NCI-H69 (cell line): ENCODE measurements at regions not wholly inside any gene's neighbourhood (a gene's known extent, or its start where the extent isn't known, plus 50 kb on each side); places are given as distances from the start of the nearest gene placed in this dataset.

ENCODE experiments used
- DNase-seq: peaks from one replicate; lab custom pipeline; 2025; lab: John Stamatoyannopoulos, UW

DNA sequence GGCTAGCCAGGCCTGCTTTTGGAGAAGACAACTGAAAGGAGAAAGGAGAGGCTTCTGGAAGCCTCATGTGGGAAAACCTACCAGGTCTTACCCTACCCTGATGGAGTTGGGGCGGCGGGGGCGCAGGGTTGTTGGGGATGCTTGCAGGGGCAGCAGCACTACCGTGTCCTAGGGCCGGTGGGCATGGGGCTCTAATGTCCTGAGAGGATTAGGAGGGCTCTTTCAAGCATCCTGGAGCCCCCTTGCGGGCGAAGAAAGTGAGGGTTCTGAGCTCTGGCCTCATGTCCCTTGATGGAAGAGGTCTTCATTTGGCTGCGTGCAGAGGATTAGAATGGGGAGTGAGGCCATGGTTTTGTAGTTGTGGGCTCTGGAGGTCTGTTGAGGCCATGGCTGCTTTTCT lies 86.9 kb upstream of the PITX1 start:
- DNase-seq, result no peak

DNA sequence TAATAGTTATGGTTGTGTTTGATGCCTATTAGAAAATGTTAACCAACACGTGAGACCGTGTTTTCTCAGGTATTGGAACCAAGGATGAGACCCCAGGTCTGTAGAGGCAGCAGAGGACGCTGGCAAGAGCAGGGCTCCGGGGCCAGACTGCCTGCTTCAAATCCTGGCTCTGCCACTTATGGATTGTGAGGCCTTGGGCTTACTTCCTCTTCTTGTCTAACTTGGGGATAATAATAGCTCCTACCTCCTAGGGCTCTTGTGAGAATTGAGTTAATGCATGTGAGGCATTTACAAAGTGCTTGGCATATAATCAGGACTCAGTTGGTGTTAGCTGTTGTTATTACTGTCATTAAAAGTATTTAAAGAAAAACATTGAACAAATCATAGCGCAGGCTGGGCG lies 85.5 kb upstream of the PITX1 start:
- DNase-seq, result no peak

DNA sequence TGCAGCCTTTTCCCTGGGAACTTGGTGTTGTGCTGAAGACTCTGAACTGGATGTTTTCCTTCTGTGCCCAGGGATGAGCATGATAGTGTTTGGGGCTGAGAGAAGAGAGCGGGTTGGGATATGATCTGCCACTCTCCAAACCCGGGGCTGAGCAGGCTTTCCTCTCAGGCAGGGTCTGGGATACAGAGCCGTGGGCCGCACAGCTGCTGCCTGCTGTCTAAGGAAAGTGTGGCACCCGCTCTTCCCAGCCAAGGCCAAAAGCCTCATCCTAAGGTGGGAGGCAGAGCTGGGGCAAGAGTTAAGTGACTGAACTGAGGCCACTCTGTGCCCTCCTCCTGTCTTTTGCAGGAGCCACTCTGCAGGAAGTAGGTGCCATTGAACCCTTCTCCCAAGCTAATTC lies 83.6 kb upstream of the PITX1 start:
- no peak for DNase-seq

DNA sequence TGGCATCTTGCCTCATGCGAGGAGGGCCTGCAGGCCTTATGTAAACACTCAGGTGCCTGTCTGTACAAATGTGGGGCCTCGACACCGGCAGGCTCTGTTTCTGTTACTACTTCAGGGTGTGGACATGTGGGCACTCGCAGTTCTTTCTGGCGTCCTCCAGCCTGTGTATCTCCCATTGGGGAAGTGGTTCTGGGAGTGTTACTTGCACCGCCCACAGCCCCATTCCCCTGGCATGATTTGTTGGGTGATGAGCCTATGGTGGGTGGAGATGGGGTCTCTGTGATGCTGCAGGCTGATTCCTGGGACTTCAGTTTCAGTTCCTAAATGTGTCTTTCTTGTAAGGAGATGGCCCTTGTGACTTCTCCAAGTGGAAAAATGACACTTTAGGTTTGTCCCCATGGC lies 82.1 kb upstream of the PITX1 start:
- no peak for DNase-seq

DNA sequence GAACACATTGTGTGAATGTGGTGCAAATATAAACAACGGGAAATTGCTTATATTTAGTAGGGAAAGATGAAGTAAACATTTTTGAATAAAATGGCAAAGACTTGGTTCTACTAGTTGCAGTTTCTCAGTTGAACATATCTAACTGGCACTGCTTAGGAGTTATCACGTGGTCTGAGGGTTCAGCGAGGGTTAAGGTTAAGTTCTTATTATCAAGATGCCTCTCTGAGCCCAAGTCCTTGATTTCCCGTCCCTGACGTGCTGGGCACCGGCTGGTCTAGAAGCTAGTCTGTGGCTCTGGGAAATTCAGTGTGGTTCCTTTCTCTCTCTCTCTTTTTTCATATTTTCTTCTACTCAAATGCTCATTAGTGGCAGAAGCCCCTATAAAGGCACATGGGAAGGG lies 81.6 kb upstream of the PITX1 start:
- DNase-seq, result no peak

DNA sequence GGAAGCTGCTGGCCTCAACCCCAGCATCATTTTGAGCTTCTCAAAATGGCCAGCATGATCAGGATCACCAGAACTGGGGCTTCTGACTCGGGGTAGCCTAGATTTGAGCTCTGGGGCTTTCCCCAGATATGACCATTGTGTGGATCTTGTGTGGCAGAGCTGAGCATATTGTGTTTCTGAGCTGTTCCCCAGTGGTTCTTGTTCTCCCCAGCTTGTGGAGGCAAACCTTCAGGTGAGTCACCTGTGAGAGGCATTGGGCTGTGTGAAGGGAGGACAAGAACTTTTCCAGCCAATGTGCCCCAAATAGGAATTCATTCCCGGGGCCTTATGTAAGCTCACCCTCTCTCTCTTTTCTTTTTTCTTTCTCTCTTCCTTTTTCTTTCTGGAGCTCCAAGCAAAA lies 80.7 kb upstream of the PITX1 start:
- DNase-seq, result no peak

DNA sequence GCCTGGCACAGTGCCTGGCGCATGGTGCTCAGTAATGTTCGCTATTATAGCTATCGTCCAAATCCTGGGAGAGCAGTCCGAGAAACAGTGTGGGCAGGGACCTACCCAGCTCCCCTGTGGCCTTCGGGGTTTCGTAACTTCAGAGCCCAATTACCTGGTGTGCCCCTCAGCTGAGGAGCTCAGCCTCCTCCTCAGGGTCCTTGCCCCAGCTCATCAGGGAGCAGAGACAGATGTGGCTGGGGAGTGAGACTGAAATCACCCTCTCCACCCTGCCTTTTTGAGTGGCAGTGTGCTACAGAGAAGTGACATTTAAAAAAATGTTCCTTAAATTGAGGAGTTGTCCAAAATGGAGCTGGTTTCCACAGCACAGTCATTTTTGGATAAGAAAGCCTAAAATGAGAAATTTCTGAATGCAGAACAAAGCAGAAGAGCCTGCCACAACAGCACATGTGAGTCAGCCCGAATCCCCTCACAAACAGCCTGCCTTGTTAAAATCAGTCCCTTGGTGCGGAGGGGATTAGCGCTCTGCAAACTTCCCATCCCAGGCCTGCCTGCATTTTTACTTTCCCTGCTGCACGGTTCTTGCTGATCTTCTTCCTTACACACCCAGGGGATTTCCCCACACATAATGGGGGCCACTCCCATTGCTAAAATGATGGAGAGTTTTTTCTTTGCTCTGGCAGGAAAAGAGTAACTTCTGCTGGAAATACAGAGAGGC lies 78.1 kb upstream of the PITX1 start:
- no peak for DNase-seq

DNA sequence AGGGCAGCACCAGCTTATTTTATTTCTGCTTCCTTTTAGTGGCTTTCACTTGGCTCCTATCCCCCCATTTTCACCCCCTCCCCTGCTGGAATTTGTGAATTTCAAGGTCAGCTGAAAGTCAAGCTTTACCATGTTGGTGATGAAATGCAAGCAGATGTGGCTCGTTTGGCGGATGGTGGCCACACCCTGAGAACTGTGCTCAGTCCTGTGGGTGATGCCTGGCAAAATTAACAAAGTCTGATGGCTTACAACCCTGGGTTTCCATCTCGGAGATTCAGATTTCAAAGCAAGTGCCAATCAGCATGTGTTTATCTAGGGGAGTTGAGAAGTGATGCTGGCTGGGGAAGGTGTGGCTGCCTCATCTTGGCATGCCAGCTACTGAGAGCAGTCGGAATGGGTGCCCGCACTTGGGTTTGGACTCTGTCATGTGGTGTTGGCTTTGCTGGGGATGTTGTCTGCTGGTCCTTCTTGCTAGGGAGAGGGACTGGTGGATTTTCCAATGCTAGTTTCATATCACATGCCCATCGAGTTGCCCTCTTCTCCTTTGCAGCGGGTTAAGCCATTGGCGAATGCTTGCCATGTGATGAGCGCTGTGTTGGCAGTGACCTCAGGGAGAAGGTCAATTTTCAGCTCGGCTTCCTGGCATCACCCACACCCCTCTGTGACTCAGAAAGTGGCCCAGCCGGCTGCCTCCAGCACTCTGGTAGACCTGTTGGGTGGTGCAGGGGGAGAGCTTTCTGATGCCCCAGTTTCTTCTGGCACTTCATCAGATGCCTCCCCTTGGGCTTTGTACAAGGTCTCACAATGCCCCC lies 77.0 kb upstream of the PITX1 start:
- no peak for DNase-seq

DNA sequence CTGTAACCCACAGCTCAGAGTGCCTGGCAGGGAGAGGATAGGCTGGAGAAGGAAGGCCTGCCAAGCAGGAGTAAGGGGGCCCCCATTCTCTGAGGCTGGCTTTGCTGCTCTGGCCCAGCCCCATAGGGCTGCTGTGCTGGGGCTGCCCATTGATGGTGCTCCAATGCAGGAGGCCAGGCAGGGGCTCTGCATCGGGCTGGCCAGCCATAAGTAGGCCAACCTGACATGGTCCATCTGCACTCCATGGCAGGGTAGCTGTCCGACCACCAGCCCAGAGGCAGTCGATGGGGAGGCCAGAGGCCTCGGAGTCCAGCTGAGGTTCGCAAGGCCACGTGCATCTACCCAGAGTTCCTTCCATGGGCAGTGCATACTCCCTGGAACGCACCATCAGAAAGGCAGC lies 75.0 kb upstream of the PITX1 start:
- DNase-seq, result no peak

DNA sequence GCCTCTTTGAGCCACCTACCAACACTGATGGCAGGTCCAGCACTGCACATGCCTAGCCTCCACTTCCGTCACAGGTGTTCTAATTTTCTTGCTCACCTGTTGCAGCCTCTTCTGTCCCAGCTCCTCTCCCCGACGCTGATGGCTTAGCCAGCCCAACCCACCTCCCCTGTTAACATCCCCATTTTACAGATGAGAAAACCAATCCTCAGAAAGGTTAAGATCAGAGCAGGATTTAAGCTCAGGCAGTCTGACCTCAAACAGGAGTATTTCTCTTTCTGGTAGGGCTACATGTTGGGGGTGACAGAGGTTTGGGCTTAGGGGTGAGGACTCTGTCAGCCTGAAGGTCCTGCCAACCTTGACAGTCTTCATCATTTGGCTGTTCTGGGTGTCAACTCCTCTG lies 74.5 kb upstream of the PITX1 start:
- DNase-seq, result no peak

DNA sequence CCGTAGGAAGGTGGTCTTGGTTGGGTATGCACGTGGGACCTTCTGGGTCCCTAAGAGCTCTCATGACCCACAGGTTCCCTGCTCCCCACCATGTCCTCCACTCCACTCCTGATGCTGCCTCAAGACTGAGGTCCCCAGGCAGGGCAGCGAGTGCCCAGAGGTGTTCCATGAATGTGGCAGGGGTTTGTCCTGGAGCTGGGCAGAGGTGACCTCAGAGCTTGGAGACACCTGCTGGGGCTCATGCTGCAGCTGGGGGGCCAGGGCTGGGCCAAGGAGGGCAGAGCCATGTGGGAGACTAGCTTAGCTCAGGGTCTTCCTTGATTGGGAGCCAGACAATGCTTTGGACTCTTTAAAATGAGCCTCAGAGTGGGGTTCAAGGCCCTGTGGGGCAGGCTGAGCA lies 74.0 kb upstream of the PITX1 start:
- DNase-seq, result no peak

DNA sequence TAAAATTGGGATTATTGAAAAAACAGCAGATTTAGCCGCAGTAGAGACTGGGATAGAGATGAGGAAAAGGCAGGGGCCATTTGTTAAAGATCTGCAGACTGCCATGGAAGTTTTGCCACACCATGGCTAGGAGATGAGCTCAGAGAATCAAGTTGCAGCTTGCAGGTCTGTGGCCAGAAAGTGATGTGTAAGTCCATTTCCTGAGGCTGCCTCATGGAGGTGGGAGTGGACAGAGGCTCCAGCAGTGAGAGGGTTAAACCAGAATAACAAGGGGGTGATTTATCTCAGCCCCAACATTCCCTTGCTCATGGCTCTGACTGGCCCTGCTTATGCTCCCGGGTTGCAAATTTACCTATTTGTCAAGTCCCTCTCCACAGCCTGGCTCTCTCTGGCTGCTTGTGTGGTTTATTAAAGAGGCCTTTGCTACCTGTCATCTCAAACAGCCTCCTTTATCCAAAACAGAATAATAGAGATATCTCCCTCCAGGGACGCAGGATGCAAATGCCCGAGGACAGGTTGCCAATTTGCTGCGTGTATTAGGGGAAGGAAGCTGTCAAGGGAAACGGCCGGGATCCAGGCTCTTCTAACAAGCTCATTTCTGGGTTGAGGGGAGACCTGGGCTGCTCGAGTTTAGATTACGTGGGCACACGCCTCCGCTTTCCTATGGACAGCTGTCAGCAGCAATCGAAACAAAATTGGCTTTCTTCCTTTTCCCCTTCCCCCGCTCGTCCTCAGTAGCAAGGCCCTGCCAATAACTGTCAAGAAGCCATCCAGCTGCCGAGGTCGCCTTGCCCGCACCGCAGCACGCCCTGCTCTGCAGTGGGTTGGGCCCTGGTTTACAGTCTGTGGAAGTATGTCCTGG lies 72.8 kb upstream of the PITX1 start:
- no peak for DNase-seq

DNA sequence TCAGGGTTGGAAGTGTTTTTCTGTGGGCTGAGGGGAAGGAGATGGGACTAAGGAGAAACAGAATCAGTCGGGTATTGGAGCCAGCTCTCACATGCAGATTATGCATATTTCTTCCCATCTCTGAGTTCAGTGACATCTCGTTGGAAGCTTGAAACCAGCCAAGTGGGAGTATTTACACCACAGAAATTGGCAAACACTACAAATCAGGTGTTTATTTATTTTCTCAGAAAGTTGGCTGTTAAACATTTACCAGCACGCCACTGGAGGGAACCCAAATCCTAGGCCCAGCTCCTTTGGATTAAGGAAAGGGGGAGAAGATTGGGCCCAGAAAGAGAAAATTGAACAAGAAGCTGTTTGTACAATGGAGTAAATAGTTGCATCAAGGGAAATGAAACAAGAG lies 72.1 kb upstream of the PITX1 start:
- no peak for DNase-seq

DNA sequence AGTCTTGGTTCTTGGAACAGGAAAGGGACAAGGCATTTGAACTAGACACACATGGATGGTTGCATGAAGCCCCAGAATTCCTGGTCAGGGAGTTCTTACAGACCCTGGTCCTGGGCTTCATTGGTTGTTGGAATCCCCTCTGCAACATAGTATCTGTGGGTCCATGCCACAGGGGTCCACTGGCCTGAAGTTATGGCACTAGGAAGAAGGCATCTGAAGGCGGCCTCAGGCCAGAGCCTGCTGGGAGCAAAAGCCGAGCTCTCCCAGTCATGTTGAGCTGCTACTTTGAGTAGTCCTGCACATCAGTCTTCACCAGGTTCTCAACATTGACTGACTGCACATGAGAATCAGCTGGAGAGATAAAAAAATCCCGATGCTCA lies 71.1 kb upstream of the PITX1 start:
- no peak for DNase-seq

DNA sequence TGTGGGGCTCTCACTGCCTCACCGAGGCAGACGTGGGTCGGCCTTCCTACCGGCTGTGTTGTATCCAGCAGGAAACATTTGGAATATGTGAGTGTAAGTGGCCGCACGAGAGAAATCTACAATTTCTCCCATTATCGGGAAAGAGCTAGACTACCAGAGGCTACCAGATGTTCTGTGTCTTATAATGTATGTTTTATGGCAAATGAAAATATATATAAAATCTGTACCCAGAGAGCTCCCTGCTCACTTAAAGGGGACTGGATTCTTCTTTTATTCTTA lies 69.5 kb upstream of the PITX1 start:
- DNase-seq, result no peak

DNA sequence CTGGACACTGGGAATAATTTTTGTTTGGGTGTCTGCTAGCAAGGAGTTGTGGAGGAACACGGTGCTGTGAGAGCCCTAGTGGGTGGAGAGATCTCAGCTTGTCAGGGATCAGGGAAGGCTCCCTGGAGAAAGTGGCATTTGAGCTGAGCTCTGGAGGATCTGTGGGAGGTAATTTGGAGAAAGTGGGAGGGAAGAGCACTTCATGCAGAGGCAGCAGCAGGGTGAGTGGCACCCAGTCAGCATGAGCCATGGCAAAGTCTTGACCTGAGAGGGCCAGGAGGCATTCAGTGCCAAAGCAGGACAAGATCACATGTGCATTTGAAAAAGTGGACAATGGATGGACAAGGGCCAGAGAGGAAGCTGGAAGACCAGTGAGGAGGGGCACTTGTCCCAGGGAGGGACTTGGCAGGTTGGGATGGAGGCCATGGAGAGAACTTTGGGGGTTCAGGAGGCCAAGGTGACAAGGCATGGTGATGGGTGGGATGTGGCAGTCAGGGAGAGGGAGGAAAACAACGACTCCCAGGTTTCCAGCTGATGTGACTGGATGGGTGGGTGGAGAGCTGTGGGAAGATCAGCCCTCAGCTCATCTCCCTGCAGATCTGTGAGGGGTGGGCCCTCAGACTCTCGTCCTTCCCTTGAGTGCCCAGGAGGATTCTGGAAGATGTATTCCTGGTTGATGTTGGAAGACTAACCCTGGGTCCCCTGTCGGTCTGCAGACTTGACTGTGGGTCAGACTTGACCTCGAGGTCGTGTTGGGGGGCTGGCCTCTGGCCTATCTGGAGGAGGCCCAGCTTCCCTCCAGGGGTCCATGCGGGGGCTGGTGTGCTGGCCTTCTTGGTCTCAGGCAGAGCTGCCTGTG lies 68.9 kb upstream of the PITX1 start:
- DNase-seq, result no peak

DNA sequence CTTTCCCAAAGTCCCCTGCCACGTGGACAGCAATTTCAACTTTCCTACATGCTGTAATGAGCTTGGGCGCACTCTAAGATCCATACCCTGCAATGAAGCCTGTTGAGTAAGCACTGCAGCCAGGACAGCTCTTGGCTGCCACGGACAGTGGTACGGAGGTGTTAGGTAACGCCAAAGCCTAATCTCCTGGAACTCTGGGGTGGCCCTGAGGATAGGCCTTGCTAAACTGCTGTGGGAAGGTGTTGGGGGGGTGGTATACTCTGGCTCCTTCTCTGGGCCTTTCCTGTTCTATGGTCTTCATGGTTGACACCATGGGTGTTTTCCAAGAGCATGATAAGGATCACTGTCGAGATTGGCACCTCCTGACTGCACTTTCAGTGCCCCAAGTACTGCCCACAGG lies 66.4 kb upstream of the PITX1 start:
- no peak for DNase-seq

DNA sequence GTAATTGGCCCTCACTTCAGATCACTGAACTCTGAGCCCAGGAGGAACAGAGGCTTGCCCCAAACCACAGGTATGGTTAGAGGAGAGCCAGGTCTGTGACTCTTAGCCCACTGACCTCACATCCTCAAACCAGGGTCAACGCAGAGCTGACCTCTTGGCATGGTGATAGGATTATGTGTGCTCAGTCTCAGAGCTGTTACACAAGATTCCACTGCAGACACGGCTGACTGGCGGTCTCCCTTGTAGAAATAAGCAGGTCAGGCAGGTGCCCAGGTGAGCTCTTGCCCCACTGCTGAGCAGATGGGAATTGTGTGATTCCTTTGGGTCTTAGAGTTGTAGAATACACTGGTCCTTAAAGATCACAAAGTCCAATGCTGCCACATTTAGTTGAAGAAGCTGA lies 66.0 kb upstream of the PITX1 start:
- no peak for DNase-seq

DNA sequence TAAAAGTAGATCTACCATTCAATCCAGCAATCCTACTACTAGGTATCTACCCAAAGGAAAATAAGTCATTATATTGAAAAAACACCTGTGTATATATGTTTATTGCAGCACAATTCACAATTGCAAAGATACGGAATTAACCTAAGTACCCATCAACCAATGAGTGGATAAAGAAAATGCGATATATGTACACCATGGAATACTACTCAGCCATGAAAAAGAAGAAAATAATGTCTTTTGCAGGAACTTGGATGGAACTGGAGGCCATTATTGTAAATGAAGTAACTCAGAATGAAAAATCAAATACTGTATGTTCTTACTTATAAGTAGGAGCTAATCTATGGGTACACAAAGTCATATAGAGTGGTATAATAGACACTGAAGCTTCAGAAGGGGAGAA lies 63.4 kb upstream of the PITX1 start:
- no peak for DNase-seq

DNA sequence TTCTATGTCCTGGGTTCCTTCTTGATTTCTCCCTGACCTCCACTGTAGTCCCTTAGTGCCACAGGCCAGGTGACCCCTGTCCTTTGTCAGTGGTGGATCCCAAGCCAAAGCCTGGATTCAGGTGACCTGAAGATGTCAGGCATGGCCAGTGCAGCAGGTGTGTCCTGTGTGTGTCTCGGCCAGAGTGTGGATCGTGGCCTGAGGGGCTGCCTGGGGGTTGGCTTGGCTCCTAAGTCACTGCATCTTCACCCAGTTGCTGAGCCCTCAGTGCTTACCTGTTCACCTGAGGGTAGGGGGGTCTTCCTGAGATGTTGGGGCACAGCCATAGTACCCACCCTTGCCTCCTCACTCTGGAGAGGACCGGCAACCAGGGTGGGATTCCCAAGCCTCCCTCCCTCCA lies 61.8 kb upstream of the PITX1 start:
- DNase-seq, result no peak

DNA sequence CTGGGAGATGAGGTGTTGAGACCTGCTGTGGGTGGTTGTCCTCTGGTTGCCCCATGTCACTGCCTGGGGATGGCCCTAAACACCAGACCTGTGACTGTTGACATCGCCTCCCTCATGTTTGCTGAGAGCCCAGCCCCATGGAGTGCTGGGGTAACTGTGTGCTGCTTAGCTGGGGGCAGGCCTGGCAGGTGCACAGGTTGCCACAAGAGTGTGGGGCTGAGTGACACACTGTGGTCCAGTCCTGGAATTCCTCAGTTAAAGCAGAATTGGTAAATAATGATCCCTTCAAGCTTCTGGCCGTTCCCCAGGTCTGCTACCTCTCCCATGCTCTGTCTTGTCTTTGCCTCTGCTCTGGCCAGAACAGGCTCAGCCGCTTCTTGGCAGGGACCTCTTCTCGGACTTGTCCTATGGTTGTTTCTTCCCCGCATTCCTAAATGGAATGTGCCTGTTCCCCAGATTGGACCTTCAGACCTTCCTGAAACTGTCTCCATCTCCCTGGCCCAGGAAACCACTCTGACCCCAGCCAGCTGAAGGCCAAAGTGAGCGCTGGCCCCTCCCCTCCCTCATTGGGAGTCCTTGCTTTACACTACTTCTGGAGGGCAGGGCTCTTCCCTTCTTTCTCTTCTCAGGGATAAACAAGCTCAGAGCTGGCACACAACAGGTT lies 61.2 kb upstream of the PITX1 start:
- DNase-seq, result no peak
